ENCODE measurements at regions not wholly inside any gene's neighbourhood (a gene's known extent, or its start where the extent isn't known, plus 50 kb on each side); places are given as distances from the start of the nearest gene placed in this dataset.

- H3K4me3 ChIP-seq, result no peak overlapping the region
- no peaks in the 10 kb centered on the region for H3K79me2 ChIP-seq
- TF ChIP-seq CTCF (IDR thresholded peaks at IDR 0.05; ENCODE audit: poor library complexity) (no peak), EZH2phosphoT487 (IDR thresholded peaks at IDR 0.05; ENCODE audit: low read depth, severe bottlenecking, unreplicated experiment) (no peak), EZH2 (IDR thresholded peaks at IDR 0.05; ENCODE audit: borderline replicate concordance) (no peak)
- H3K9me2 ChIP-seq (replicated peaks; ENCODE audit: insufficient read depth), result no peaks in the 10 kb centered on the region
- no peaks in the 10 kb centered on the region for H3K9me3 ChIP-seq (ENCODE audit: low read depth)
- H3K27me3 ChIP-seq, result no peaks in the 10 kb centered on the region
- H4K20me1 ChIP-seq (ENCODE audit: insufficient read depth, poor library complexity, severe bottlenecking), result no peaks in the 10 kb centered on the region
- no peaks in the 10 kb centered on the region for H3K4me1 ChIP-seq (ENCODE audit: insufficient read depth)
- no peak for DNase-seq (ENCODE audit: low spot score)
- no peak overlapping the region for H3K27ac ChIP-seq
- no peak overlapping the region for H3K4me2 ChIP-seq
- 81% methylated on average over 4 of the region's 4 CpGs for WGBS (ENCODE audit: low lambda C conversion rate, missing lambda C conversion rate)
- no peak overlapping the region for H2AFZ ChIP-seq
- H3K36me3 ChIP-seq (replicated peaks; ENCODE audit: insufficient read depth, low read depth), result no peaks in the 10 kb centered on the region
Measured at GRCh38 chr2:196314780-196315179, 143.4 kb upstream of the STK17B start.

- Histone ChIP-seq H3K4me3 (no peak overlapping the region), H3K27me3 (no peaks in the 10 kb centered on the region), H3K36me3 (replicated peaks; ENCODE audit: insufficient read depth, low read depth) (no peaks in the 10 kb centered on the region), H3K79me2 (no peaks in the 10 kb centered on the region), H2AFZ (no peak overlapping the region), H3K4me1 (ENCODE audit: insufficient read depth) (no peaks in the 10 kb centered on the region), H3K9me2 (replicated peaks; ENCODE audit: insufficient read depth) (no peaks in the 10 kb centered on the region), H3K9me3 (ENCODE audit: low read depth) (no peaks in the 10 kb centered on the region), H3K4me2 (no peak overlapping the region), H3K27ac (no peak overlapping the region), H4K20me1 (ENCODE audit: insufficient read depth, poor library complexity, severe bottlenecking) (no peaks in the 10 kb centered on the region)
- WGBS (ENCODE audit: low lambda C conversion rate, missing lambda C conversion rate), result 66% methylated on average over 3 of the region's 3 CpGs
- no peak for DNase-seq (ENCODE audit: low spot score)
- no peak for TF ChIP-seq EZH2phosphoT487 (IDR thresholded peaks at IDR 0.05; ENCODE audit: low read depth, severe bottlenecking, unreplicated experiment)
- no peak for TF ChIP-seq CTCF (IDR thresholded peaks at IDR 0.05; ENCODE audit: poor library complexity)
- TF ChIP-seq EZH2 (IDR thresholded peaks at IDR 0.05; ENCODE audit: borderline replicate concordance), result no peak
Measured at GRCh38 chr2:196315388-196316049, 144.1 kb upstream of the STK17B start.

GRCh38 chr2:196316050-196316430, 144.7 kb upstream of the STK17B start:
- WGBS (ENCODE audit: low lambda C conversion rate, missing lambda C conversion rate), result 86% methylated on average over 4 of the region's 4 CpGs
- no peaks in the 10 kb centered on the region for H3K27me3 ChIP-seq
- no peaks in the 10 kb centered on the region for H3K4me1 ChIP-seq (ENCODE audit: insufficient read depth)
- no peak overlapping the region for H3K4me3 ChIP-seq
- H3K4me2 ChIP-seq, result no peak overlapping the region
- no peak overlapping the region for H2AFZ ChIP-seq
- H3K27ac ChIP-seq, result no peak overlapping the region
- H3K9me3 ChIP-seq (ENCODE audit: low read depth), result no peaks in the 10 kb centered on the region
- TF ChIP-seq CTCF (IDR thresholded peaks at IDR 0.05; ENCODE audit: poor library complexity) (no peak), EZH2 (IDR thresholded peaks at IDR 0.05; ENCODE audit: borderline replicate concordance) (no peak), EZH2phosphoT487 (IDR thresholded peaks at IDR 0.05; ENCODE audit: low read depth, severe bottlenecking, unreplicated experiment) (no peak)
- DNase-seq (ENCODE audit: low spot score), result no peak
- no peaks in the 10 kb centered on the region for H4K20me1 ChIP-seq (ENCODE audit: insufficient read depth, poor library complexity, severe bottlenecking)
- no peaks in the 10 kb centered on the region for H3K36me3 ChIP-seq (replicated peaks; ENCODE audit: insufficient read depth, low read depth)
- H3K9me2 ChIP-seq (replicated peaks; ENCODE audit: insufficient read depth), result no peaks in the 10 kb centered on the region
- H3K79me2 ChIP-seq, result no peaks in the 10 kb centered on the region

Data from hepatocyte (in vitro differentiated cells).